ENCODE measurements at regions not wholly inside any gene's neighbourhood (a gene's known extent, or its start where the extent isn't known, plus 50 kb on each side); places are given as distances from the start of the nearest gene placed in this dataset.

DNA sequence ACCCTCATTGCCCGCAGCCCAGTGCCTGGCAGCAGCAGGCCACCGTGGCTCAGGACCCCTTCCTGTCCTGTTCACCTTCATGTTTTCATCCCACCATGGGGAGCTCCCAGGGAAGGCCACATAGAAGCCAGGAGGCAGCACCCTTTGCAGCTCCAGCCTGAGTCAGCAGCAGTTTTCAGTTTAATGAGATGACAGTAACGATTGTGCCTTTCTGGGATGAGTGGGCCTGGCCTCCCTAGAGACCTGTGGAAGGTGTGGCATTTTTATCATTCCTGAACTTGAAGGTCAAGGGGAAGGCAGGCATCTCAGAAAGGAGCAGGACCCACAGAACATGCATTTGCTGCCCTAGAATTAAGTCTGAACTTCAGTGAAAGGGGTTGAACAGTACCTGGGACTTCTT lies 532.8 kb downstream of the FUT8 start:
- H3K27ac ChIP-seq (ENCODE audit: low read depth in 2 of 2, low read length in 1 of 2), result no peak overlapping the region
- WGBS, 2 donors, result 83 to 86% methylated on average over 3 of the region's 3 CpGs
- no peaks in the 10 kb centered on the region for H3K9me3 ChIP-seq (ENCODE audit: control insufficient read depth in 2 of 2, insufficient read depth in 1 of 2, low read depth in 1 of 2, low read length in 1 of 2)
- no peaks in the 10 kb centered on the region for H3K36me3 ChIP-seq (ENCODE audit: control insufficient read depth in 2 of 2, insufficient read depth in 2 of 2, low read length in 1 of 2)
- no peaks in the 10 kb centered on the region for H3K4me1 ChIP-seq (ENCODE audit: control insufficient read depth in 2 of 2, insufficient read depth in 2 of 2, low read length in 1 of 2)
- no peak overlapping the region for H3K4me3 ChIP-seq (ENCODE audit: low read depth in 1 of 2, low read length in 2 of 2)
- no peaks in the 10 kb centered on the region for H3K27me3 ChIP-seq (ENCODE audit: control insufficient read depth in 1 of 2, insufficient read depth in 2 of 2, low read length in 2 of 2)

DNA sequence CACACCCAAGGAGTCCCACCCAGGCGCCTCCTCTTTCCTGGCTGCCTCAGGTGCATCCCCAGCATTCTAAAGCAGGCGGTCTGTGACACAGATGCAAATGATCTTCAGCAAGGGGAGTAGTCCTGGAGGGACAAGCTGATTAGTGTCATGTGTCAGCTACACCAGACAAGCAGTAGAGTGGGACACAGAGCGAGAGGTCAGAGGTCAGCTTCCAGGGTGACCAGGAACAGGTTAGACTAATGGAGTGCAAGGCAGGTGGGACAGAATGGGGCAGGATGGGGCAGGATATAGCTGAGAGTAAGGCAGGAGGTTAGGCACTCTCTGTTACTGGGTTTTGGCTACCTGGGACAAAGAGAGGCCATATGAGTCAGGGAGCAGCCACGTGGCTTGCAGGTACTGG lies 534.0 kb downstream of the FUT8 start:
- no peaks in the 10 kb centered on the region for H3K27me3 ChIP-seq (ENCODE audit: control insufficient read depth in 1 of 2, insufficient read depth in 2 of 2, low read length in 2 of 2)
- H3K36me3 ChIP-seq (ENCODE audit: control insufficient read depth in 2 of 2, insufficient read depth in 2 of 2, low read length in 1 of 2), result no peaks in the 10 kb centered on the region
- no peak overlapping the region for H3K4me3 ChIP-seq (ENCODE audit: low read depth in 1 of 2, low read length in 2 of 2)
- H3K9me3 ChIP-seq (ENCODE audit: control insufficient read depth in 2 of 2, insufficient read depth in 1 of 2, low read depth in 1 of 2, low read length in 1 of 2), result no peaks in the 10 kb centered on the region
- H3K27ac ChIP-seq (ENCODE audit: low read depth in 2 of 2, low read length in 1 of 2), result no peak overlapping the region
- H3K4me1 ChIP-seq (ENCODE audit: control insufficient read depth in 2 of 2, insufficient read depth in 2 of 2, low read length in 1 of 2), result no peaks in the 10 kb centered on the region
- 83 to 84% methylated on average over 4 of the region's 4 CpGs for WGBS, 2 donors

- no peak overlapping the region for H3K4me3 ChIP-seq (ENCODE audit: low read depth in 1 of 2, low read length in 2 of 2)
- no peaks in the 10 kb centered on the region for H3K9me3 ChIP-seq (ENCODE audit: control insufficient read depth in 2 of 2, insufficient read depth in 1 of 2, low read depth in 1 of 2, low read length in 1 of 2)
- H3K27ac ChIP-seq (ENCODE audit: low read depth in 2 of 2, low read length in 1 of 2), result no peak overlapping the region
- WGBS, 2 donors, result 60 to 62% methylated on average over 8 of the region's 8 CpGs
- H3K27me3 ChIP-seq (ENCODE audit: control insufficient read depth in 1 of 2, insufficient read depth in 2 of 2, low read length in 2 of 2), result no peaks in the 10 kb centered on the region
- H3K36me3 ChIP-seq (ENCODE audit: control insufficient read depth in 2 of 2, insufficient read depth in 2 of 2, low read length in 1 of 2), result no peaks in the 10 kb centered on the region
- H3K4me1 ChIP-seq (ENCODE audit: control insufficient read depth in 2 of 2, insufficient read depth in 2 of 2, low read length in 1 of 2), result no peaks in the 10 kb centered on the region
These were observed 535.8 kb downstream of the FUT8 start for GRCh38 chr14:65948302-65948701.

DNA sequence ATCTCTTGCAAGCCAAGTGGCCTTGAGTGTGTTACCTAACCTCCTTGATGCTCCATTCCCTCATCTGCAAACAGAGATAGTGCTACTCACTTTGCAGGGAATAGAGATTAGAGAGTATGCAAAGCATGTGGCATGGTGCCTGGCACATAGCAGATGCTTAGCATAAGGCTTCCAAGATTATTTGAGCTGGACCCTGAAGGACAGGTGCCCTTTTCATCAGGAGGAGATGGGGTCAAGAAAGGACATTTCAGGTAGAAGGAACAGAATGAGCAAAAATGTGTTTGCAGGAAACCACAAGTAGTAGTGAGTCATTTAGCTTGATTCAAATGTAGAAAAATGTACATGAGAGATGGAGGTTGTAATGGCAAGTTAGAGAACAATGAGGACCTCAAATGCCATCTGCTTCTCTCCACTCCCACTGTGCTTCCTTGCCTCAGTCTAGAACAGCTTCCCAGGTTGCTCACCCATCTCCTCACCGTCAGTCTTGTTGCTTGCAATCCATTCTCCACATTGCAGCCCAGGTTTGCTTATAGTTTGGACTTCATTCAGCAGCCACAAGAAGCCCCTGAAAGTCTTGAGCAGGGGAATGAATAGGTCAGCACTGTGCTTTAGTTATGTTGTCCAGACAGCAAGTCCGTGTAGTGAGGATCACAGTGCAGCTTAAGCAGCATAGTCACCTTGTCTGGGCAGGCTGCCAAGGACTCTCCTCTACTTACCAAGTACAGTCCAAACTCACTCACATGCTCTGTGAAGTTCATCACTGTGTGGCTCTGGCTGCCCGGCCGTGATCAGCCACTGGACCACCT lies 536.3 kb upstream of the CCDC196 start:
- Histone ChIP-seq H3K36me3 (ENCODE audit: control insufficient read depth in 2 of 2, insufficient read depth in 2 of 2, low read length in 1 of 2) (no peaks in the 10 kb centered on the region), H3K4me1 (ENCODE audit: control insufficient read depth in 2 of 2, insufficient read depth in 2 of 2, low read length in 1 of 2) (no peaks in the 10 kb centered on the region), H3K27ac (ENCODE audit: low read depth in 2 of 2, low read length in 1 of 2) (no peak overlapping the region), H3K9me3 (ENCODE audit: control insufficient read depth in 2 of 2, insufficient read depth in 1 of 2, low read depth in 1 of 2, low read length in 1 of 2) (no peaks in the 10 kb centered on the region), H3K4me3 (ENCODE audit: low read depth in 1 of 2, low read length in 2 of 2) (no peak overlapping the region), H3K27me3 (ENCODE audit: control insufficient read depth in 1 of 2, insufficient read depth in 2 of 2, low read length in 2 of 2) (no peaks in the 10 kb centered on the region)
- 49 to 54% methylated on average over 4 of the region's 4 CpGs for WGBS, 2 donors

- Histone ChIP-seq H3K4me1 (ENCODE audit: control insufficient read depth in 2 of 2, insufficient read depth in 2 of 2, low read length in 1 of 2) (no peaks in the 10 kb centered on the region), H3K27me3 (ENCODE audit: control insufficient read depth in 1 of 2, insufficient read depth in 2 of 2, low read length in 2 of 2) (no peaks in the 10 kb centered on the region), H3K27ac (ENCODE audit: low read depth in 2 of 2, low read length in 1 of 2) (no peak overlapping the region), H3K9me3 (ENCODE audit: control insufficient read depth in 2 of 2, insufficient read depth in 1 of 2, low read depth in 1 of 2, low read length in 1 of 2) (no peaks in the 10 kb centered on the region), H3K4me3 (ENCODE audit: low read depth in 1 of 2, low read length in 2 of 2) (no peak overlapping the region), H3K36me3 (ENCODE audit: control insufficient read depth in 2 of 2, insufficient read depth in 2 of 2, low read length in 1 of 2) (no peaks in the 10 kb centered on the region)
- 96% methylated on average over 2 of the region's 2 CpGs for WGBS, 2 donors
These were observed 531.2 kb upstream of the CCDC196 start for GRCh38 chr14:65954942-65955341.

- H3K4me1 ChIP-seq (ENCODE audit: control insufficient read depth in 2 of 2, insufficient read depth in 2 of 2, low read length in 1 of 2), result no peaks in the 10 kb centered on the region
- H3K4me3 ChIP-seq (ENCODE audit: low read depth in 1 of 2, low read length in 2 of 2), result no peak overlapping the region
- no peak overlapping the region for H3K27ac ChIP-seq (ENCODE audit: low read depth in 2 of 2, low read length in 1 of 2)
- H3K36me3 ChIP-seq (ENCODE audit: control insufficient read depth in 2 of 2, insufficient read depth in 2 of 2, low read length in 1 of 2), result no peaks in the 10 kb centered on the region
- H3K27me3 ChIP-seq (ENCODE audit: control insufficient read depth in 1 of 2, insufficient read depth in 2 of 2, low read length in 2 of 2), result no peaks in the 10 kb centered on the region
- H3K9me3 ChIP-seq (ENCODE audit: control insufficient read depth in 2 of 2, insufficient read depth in 1 of 2, low read depth in 1 of 2, low read length in 1 of 2), result no peaks in the 10 kb centered on the region
- 87 to 89% methylated on average over 8 of the region's 8 CpGs for WGBS, 2 donors
These were observed 528.5 kb upstream of the CCDC196 start for GRCh38 chr14:65957631-65958205.

DNA sequence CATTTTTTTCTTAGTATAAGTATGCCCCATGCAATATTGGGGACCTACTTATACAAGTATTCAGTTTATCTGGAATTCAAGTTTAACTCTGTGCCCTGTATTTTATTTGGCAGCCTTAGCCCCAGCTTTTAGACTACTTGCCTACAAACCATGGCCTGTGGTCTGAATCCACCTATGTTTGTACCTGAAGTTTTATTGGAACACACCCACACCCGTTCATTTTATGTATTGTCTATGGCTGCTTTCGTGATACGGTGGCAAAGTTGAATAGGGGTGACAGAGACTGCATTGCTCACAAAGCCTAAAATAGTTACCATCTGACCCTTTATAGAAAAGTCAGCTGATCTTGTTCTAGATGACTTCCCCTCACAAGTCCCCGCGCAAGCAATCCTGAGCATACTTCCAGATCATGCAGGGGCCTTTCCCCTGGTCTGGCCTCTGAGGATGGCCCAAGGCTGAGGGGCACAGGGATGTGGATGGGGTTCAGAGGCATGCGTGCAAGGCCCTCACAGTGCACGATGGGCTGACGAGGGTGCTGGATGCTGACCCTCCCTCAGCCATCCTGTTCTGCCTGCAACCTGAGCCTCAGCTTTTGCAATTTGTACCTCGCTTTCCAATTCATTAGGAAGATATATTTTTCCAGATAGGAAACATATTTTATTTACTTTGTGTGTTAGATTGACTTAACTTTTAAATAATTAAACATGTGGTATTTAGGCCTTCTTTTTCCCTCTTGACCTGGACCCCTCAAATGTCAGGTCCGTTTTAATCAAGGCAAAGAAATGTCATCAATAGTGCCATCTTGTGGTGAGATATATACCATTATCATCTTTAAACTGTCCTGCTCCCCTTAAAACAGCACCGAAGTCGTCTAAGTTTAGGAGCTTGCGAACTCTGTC lies 527.3 kb upstream of the CCDC196 start:
- no peaks in the 10 kb centered on the region for H3K27me3 ChIP-seq (ENCODE audit: control insufficient read depth in 1 of 2, insufficient read depth in 2 of 2, low read length in 2 of 2)
- no peak overlapping the region for H3K4me3 ChIP-seq (ENCODE audit: low read depth in 1 of 2, low read length in 2 of 2)
- WGBS, 2 donors, result 65 to 66% methylated on average over 13 of the region's 13 CpGs
- no peaks in the 10 kb centered on the region for H3K9me3 ChIP-seq (ENCODE audit: control insufficient read depth in 2 of 2, insufficient read depth in 1 of 2, low read depth in 1 of 2, low read length in 1 of 2)
- no peak overlapping the region for H3K27ac ChIP-seq (ENCODE audit: low read depth in 2 of 2, low read length in 1 of 2)
- no peaks in the 10 kb centered on the region for H3K4me1 ChIP-seq (ENCODE audit: control insufficient read depth in 2 of 2, insufficient read depth in 2 of 2, low read length in 1 of 2)
- H3K36me3 ChIP-seq (ENCODE audit: control insufficient read depth in 2 of 2, insufficient read depth in 2 of 2, low read length in 1 of 2), result no peaks in the 10 kb centered on the region

DNA sequence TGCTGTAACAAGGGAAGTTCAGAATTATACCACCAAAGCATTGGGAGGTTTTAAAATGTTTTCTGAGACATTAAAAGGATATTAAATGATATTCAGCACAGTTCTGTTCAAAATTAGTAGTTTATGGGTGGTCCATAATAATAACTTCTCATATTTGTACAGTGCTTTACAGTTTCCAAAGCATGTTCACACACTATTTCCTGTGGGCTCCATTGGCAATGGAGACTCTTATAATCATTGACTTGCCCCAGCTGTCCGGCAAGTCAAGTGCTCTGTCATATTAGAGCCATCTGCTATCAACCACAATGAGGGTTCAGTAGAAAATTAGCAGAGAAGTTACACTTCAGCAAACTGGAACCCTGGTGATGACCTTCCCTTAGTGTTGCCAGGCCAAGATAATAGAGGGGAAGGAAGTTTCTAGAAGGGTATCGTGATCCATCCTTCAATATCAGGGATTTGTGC lies 526.6 kb upstream of the CCDC196 start:
- H3K36me3 ChIP-seq (ENCODE audit: control insufficient read depth in 2 of 2, insufficient read depth in 2 of 2, low read length in 1 of 2), result no peaks in the 10 kb centered on the region
- H3K4me1 ChIP-seq (ENCODE audit: control insufficient read depth in 2 of 2, insufficient read depth in 2 of 2, low read length in 1 of 2), result no peaks in the 10 kb centered on the region
- H3K4me3 ChIP-seq (ENCODE audit: low read depth in 1 of 2, low read length in 2 of 2), result no peak overlapping the region
- no peaks in the 10 kb centered on the region for H3K9me3 ChIP-seq (ENCODE audit: control insufficient read depth in 2 of 2, insufficient read depth in 1 of 2, low read depth in 1 of 2, low read length in 1 of 2)
- 75 to 77% methylated on average over 2 of the region's 2 CpGs for WGBS, 2 donors
- H3K27me3 ChIP-seq (ENCODE audit: control insufficient read depth in 1 of 2, insufficient read depth in 2 of 2, low read length in 2 of 2), result no peaks in the 10 kb centered on the region
- H3K27ac ChIP-seq (ENCODE audit: low read depth in 2 of 2, low read length in 1 of 2), result no peak overlapping the region

GRCh38 chr14:65961004-65961403 lies 525.2 kb upstream of the CCDC196 start:
- Histone ChIP-seq H3K4me3 (ENCODE audit: low read depth in 1 of 2, low read length in 2 of 2) (no peak overlapping the region), H3K9me3 (ENCODE audit: control insufficient read depth in 2 of 2, insufficient read depth in 1 of 2, low read depth in 1 of 2, low read length in 1 of 2) (no peaks in the 10 kb centered on the region), H3K4me1 (ENCODE audit: control insufficient read depth in 2 of 2, insufficient read depth in 2 of 2, low read length in 1 of 2) (no peaks in the 10 kb centered on the region), H3K27ac (ENCODE audit: low read depth in 2 of 2, low read length in 1 of 2) (no peak overlapping the region), H3K27me3 (ENCODE audit: control insufficient read depth in 1 of 2, insufficient read depth in 2 of 2, low read length in 2 of 2) (no peaks in the 10 kb centered on the region), H3K36me3 (ENCODE audit: control insufficient read depth in 2 of 2, insufficient read depth in 2 of 2, low read length in 1 of 2) (no peaks in the 10 kb centered on the region)
- WGBS, 2 donors, result 44 to 49% methylated on average over 7 of the region's 7 CpGs

Measured in esophagus (tissue), 2 donors.